ENCODE measurements at regions not wholly inside any gene's neighbourhood (a gene's known extent, or its start where the extent isn't known, plus 50 kb on each side); places are given as distances from the start of the nearest gene placed in this dataset.
"Not testable (repeated sequence)": the region's sequence is repeated elsewhere in the genome, so short reads cannot be mapped to it uniquely, and the experiment has no call there.

- not testable (repeated sequence) for TF ChIP-seq CTCF, POLR2A, EP300 (IDR thresholded peaks at IDR 0.05)
These were observed 657.7 kb upstream of the SPRY2 start for GRCh38 chr13:80998603-80999002.

Data from sigmoid colon (tissue), 4 donors.